IMR-90 (cell line): ENCODE measurements at regions not wholly inside any gene's neighbourhood (a gene's known extent, or its start where the extent isn't known, plus 50 kb on each side); places are given as distances from the start of the nearest gene placed in this dataset.

ENCODE experiments used
- ATAC-seq: fragments of 200-7000 bp; cut with Tn5 transposase; 2 replicates; pipeline ENCODE4 v1.9.1; 2020; ENCODE audit warnings: low read depth, mild to moderate bottlenecking, moderate library complexity
- BruUV-seq: library from RNA; stranded (reverse); fragments of 400-500 nt; replicated peaks from 2 replicates; lab custom pipeline; 2021; lab: Mats Ljungman, UMichigan
- CTCF ChIA-PET: fragments of 300-600 bp; formaldehyde crosslinking; extraction: SDS; loops from one replicate; lab custom pipeline; 2021; ENCODE audit warnings: antibody characterized with exemption; lab: Yijun Ruan, JAX
- POLR2A ChIA-PET: fragments of 300-600 bp; sonication (Branson Sonifier 250); formaldehyde crosslinking; loops from one replicate; lab custom pipeline; 2022; ENCODE audit warnings: antibody characterized with exemption; ENCODE audit not compliant: unreplicated experiment; lab: Charles Lee
- DNase-seq: peaks from one replicate; pipeline ENCODE4 v3.0.0; 2013
- H2AFZ ChIP-seq: replicated peaks from 2 replicates; pipeline ENCODE3; 2013; ENCODE audit warnings: low read length, mild to moderate bottlenecking; ENCODE audit not compliant: poor library complexity
- H2AK5ac ChIP-seq: 2 replicates; pipeline ENCODE4 v1.6.1; 2013; ENCODE audit warnings: low read depth, low read length, inconsistent platforms
- H2AK9ac ChIP-seq: replicated peaks from 2 replicates; pipeline ENCODE3; 2013; ENCODE audit warnings: mild to moderate bottlenecking, low read depth, low read length, moderate library complexity; ENCODE audit not compliant: poor library complexity
- H2BK120ac ChIP-seq: 2 replicates; pipeline ENCODE4 v1.6.1; 2013; ENCODE audit warnings: low read depth, low read length, inconsistent platforms
- H2BK15ac ChIP-seq: 3 replicates; pipeline ENCODE4 v1.6.1; 2013; ENCODE audit warnings: low read depth, low read length, inconsistent platforms
- H2BK20ac ChIP-seq: 2 replicates; pipeline ENCODE4 v1.6.1; 2013; ENCODE audit warnings: low read depth, mild to moderate bottlenecking, inconsistent platforms, low read length, moderate library complexity
- H2BK5ac ChIP-seq: 2 replicates; pipeline ENCODE4 v1.6.1; 2013; ENCODE audit warnings: mild to moderate bottlenecking, low read depth, low read length, inconsistent platforms; ENCODE audit not compliant: poor library complexity, severe bottlenecking
- H3K14ac ChIP-seq: replicated peaks from 2 replicates; pipeline ENCODE4 v1.6.1; 2013; ENCODE audit warnings: low read depth, low read length, inconsistent platforms
- H3K18ac ChIP-seq: 2 replicates; pipeline ENCODE4 v1.6.1; 2013; ENCODE audit warnings: low read depth, low read length, control low read depth
- H3K23ac ChIP-seq: 2 replicates; pipeline ENCODE4 v1.6.1; 2013; ENCODE audit warnings: low read depth, low read length, inconsistent platforms
- H3K27ac ChIP-seq: 2 replicates; pipeline ENCODE4 v1.5.1; 2013; ENCODE audit warnings: mild to moderate bottlenecking, control low read depth, low read length; ENCODE audit not compliant: insufficient read depth
- H3K27me3 ChIP-seq: 2 replicates; pipeline ENCODE4 v1.6.1; 2013; ENCODE audit warnings: low read length; ENCODE audit not compliant: control insufficient read depth, insufficient read depth
- H3K36me3 ChIP-seq: 2 replicates; pipeline ENCODE4 v1.6.1; 2013; ENCODE audit warnings: low read length, mixed read lengths; ENCODE audit not compliant: control insufficient read depth, insufficient read depth
- H3K4ac ChIP-seq: 2 replicates; pipeline ENCODE4 v1.6.1; 2013; ENCODE audit warnings: low read depth, low read length, inconsistent platforms
- H3K4me1 ChIP-seq: 2 replicates; pipeline ENCODE4 v1.6.1; 2013; ENCODE audit warnings: low read length, mixed read lengths; ENCODE audit not compliant: control insufficient read depth, insufficient read depth
- H3K4me2 ChIP-seq: 2 replicates; pipeline ENCODE4 v1.6.1; 2013; ENCODE audit warnings: low read depth, mild to moderate bottlenecking, control low read depth, low read length, moderate library complexity
- H3K4me3 ChIP-seq: 2 replicates; pipeline ENCODE4 v1.5.1; 2013; ENCODE audit warnings: low read depth, mild to moderate bottlenecking, control low read depth, low read length, moderate library complexity; ENCODE audit not compliant: insufficient read depth
- H3K56ac ChIP-seq: 2 replicates; pipeline ENCODE4 v1.6.1; 2013; ENCODE audit warnings: low read length, inconsistent platforms; ENCODE audit not compliant: insufficient read depth; ENCODE audit errors: extremely low read depth
- H3K79me1 ChIP-seq, 2 experiments: 2 replicates each; pipeline ENCODE4 v1.6.1; 2013; ENCODE audit warnings: low read length in 2 of 2, inconsistent platforms in 1 of 2, low read depth in 1 of 2
- H3K9ac ChIP-seq: 2 replicates; pipeline ENCODE4 v1.6.1; 2013; ENCODE audit warnings: low read depth, low read length, control low read depth
- H3K9me1 ChIP-seq: 2 replicates; pipeline ENCODE4 v1.6.1; 2013; ENCODE audit warnings: low read length, inconsistent platforms; ENCODE audit not compliant: insufficient read depth
- H3K9me3 ChIP-seq: 2 replicates; pipeline ENCODE4 v1.6.1; 2013; ENCODE audit warnings: low read length; ENCODE audit not compliant: control insufficient read depth, insufficient read depth
- H4K20me1 ChIP-seq: 2 replicates; pipeline ENCODE4 v1.6.1; 2013; ENCODE audit warnings: low read length, inconsistent platforms; ENCODE audit not compliant: insufficient read depth
- H4K5ac ChIP-seq: 2 replicates; pipeline ENCODE4 v1.6.1; 2013; ENCODE audit warnings: mild to moderate bottlenecking, low read depth, low read length, control low read depth
- H4K8ac ChIP-seq, 2 experiments: 2 replicates each; pipeline ENCODE4 v1.6.1; 2013; ENCODE audit warnings: low read depth in 2 of 2, low read length in 2 of 2, control low read depth in 1 of 2, inconsistent platforms in 1 of 2
- H4K91ac ChIP-seq: 2 replicates; pipeline ENCODE4 v1.6.1; 2013; ENCODE audit warnings: low read depth, low read length, inconsistent platforms; ENCODE audit not compliant: insufficient read depth
- BHLHE40 ChIP-seq: fragments of 150-350 bp; IDR thresholded peaks from 2 replicates; pipeline ENCODE4 v1.6.1; 2016; ENCODE audit warnings: mild to moderate bottlenecking, low read depth, low read length
- CTCF ChIP-seq: conservative IDR thresholded peaks from 2 replicates; pipeline ENCODE4 v1.5.1; 2012; ENCODE audit warnings: mild to moderate bottlenecking, low read depth, low read length, improper control_type of control experiment
- FOS ChIP-seq: fragments of 150-350 bp; IDR thresholded peaks from 2 replicates; pipeline ENCODE4 v1.6.1; 2016; ENCODE audit warnings: low read depth, low read length
- MAFK ChIP-seq: IDR thresholded peaks from 2 replicates; pipeline ENCODE4 v1.6.1; 2012; ENCODE audit warnings: low read depth, low read length, improper control_type of control experiment
- MAZ ChIP-seq: IDR thresholded peaks from 2 replicates; pipeline ENCODE4 v1.6.1; 2012; ENCODE audit warnings: low read depth, mild to moderate bottlenecking, low read length, improper control_type of control experiment, moderate library complexity, borderline replicate concordance
- NFE2L2 ChIP-seq: fragments of 150-350 bp; IDR thresholded peaks from 2 replicates; pipeline ENCODE4 v1.6.1; 2016; ENCODE audit warnings: low read depth, mild to moderate bottlenecking, low read length
- POLR2A ChIP-seq: IDR thresholded peaks from 2 replicates; pipeline ENCODE4 v1.6.1; 2012; ENCODE audit warnings: mild to moderate bottlenecking, low read depth, low read length
- dilution Hi-C: fragments of 300-500 bp; cut with HindIII; formaldehyde crosslinking; loops from one replicate; pipeline ENCODE4 v1.14.3; 2018; ENCODE audit warnings: low sequenced_read_pairs; ENCODE audit not compliant: unreplicated experiment
- in situ Hi-C: fragments of 300-500 bp; cut with MboI; formaldehyde crosslinking; loops from 3 replicates; pipeline ENCODE4 v1.14.3; 2019; ENCODE audit warnings: low sequenced_read_pairs, inconsistent platforms, mixed read lengths
- intact Hi-C: fragments of 100-400 bp; cut with micrococcal nuclease; formaldehyde crosslinking; loops from 2 replicates; pipeline ENCODE4 v1.10.0; 2022

DNA sequence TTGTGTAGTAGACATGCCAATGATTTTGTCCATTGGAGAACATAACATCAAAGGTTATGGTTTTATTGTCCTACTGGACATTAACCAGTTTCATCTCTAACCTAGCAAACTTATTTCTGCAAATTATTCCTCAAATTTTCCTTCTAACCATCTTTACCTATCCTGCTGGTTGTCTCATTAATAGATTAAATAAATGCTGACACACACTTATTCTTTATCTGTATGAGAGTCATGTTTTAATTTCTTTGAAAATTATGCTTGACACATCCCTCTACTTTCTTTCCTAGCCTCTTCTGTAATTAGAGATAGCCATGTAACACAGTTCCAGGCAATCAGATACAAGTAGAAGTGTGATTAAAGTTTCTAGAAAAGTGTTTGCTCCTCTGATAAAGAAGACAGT lies 98.9 kb downstream of the RPS29 start:
- Histone ChIP-seq H2BK20ac (no peak overlapping the region), H3K18ac (no peak overlapping the region), H2BK5ac (no peak overlapping the region), H3K56ac (no peak overlapping the region), H3K4me1 (no peaks in the 10 kb centered on the region), H4K91ac (no peak overlapping the region), H3K9me1 (no peaks in the 10 kb centered on the region), H2AFZ (no peak overlapping the region), H3K79me1 (no peaks in the 10 kb centered on the region), H3K27ac (no peak overlapping the region), H3K9me3 (no peaks in the 10 kb centered on the region), H2BK120ac (no peak overlapping the region), H2BK15ac (no peak overlapping the region), H2AK5ac (no peak overlapping the region), H3K14ac (no peak overlapping the region), H3K27me3 (no peaks in the 10 kb centered on the region), H2AK9ac (no peak overlapping the region), H3K36me3 (no peaks in the 10 kb centered on the region), H3K4me2 (no peak overlapping the region), H4K20me1 (no peaks in the 10 kb centered on the region), H3K4ac (no peak overlapping the region), H3K23ac (no peak overlapping the region), H3K4me3 (no peak overlapping the region), H4K5ac (no peak overlapping the region), H3K9ac (no peak overlapping the region), H4K8ac (no peak overlapping the region)
- no TSS peak for BruUV-seq
- POLR2A ChIA-PET = no interaction called here
- in situ Hi-C loops = no loop called here
- no peak for DNase-seq
- CTCF ChIA-PET = interaction anchor here (2.2 kb wide), 1 partner anchor 10 kb away, joined by 6 read pairs; no protein-coding TSS in a partner anchor
- intact Hi-C loops = no loop called here
- dilution Hi-C loops = no loop called here
- no peak for ATAC-seq
- no peak for TF ChIP-seq NFE2L2
- no peak for TF ChIP-seq FOS
- TF ChIP-seq POLR2A = no peak
- TF ChIP-seq MAZ = no peak
- TF ChIP-seq MAFK = peak; percentile 83
- TF ChIP-seq CTCF = no peak
- no peak for TF ChIP-seq BHLHE40
